Astrocyte of the hippocampus (primary cell): ENCODE measurements at regions not wholly inside any gene's neighbourhood (a gene's known extent, or its start where the extent isn't known, plus 50 kb on each side); places are given as distances from the start of the nearest gene placed in this dataset.
"Not testable (repeated sequence)": the region's sequence is repeated elsewhere in the genome, so short reads cannot be mapped to it uniquely, and the experiment has no call there.

Source experiments
- DNase-seq: peaks from one replicate; pipeline ENCODE4 v3.0.0; 2011; ENCODE audit warnings: low read depth, low spot score

DNA sequence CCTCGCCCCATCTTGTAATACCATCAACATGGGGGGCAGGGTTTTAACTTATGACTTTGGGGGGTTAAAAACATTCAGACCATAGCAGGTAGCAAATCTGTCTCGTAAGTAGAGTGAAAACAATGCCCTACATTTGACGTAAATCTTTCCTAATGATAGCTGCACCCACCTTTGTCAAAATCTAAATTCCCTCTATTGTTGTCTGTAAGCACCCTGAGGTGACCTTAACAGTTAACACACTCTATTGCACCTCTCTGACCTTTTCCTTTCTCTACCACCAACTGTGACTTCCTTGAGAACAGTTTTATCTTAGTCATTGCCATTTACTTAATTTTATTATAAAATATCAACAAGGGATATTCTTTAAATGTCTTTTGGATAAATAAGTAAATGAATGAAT is 1024.9 kb upstream of the CNTN5 start:
- no peak for DNase-seq

DNA sequence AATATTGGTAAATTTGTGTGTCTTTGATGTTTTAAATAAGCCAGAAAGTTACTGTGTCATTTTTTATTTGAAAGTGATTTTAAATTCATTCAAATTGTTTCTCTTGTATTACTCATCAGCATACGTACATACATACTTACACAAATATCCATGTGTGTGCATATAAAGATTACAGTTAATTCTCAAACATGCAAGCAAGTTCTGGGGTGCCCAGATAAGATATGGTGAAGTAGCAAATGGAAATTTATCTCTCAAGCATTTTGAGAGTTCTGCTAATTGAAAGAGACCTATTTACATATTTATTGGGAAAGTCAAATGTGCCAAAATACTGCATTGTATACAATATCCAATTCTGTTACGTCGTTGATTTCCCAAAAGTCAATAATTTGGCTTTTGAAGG is 1024.0 kb upstream of the CNTN5 start:
- DNase-seq, result no peak

DNA sequence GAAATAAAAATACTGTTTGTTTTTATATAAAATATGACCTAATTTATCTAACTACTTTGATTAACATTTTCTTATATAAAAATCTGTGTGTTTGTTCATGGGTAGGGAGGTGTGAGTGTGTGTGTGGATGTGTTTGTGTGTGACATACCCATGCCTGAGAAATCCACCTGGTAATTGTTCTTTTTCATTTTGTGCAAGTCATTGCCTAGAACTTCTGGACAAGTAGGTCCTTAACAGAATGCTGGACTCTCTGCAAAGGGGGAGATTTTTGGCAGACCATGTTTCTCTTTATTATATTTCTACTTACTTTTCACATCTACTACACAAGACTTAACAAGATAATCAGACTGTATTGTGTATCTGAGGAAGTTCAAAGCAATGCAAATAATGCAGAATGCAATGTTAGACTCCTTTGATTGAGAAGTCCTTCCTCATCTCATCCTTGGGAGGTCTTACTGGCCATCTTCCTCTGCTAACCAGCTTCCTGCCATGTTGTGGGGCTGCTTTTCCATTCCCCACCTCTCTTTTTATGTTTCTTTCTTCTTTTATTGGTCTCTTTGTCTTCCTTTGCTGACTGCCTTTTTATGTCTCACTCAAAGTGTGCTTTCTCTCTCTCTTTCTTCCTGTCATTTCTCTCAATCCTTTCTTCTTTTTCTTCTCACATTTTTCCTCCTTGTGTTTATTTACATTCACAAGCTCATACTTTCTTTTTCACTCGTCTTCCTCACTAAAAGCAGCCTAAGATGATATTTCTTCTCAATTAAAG is 1017.0 kb upstream of the CNTN5 start:
- DNase-seq, result no peak

DNA sequence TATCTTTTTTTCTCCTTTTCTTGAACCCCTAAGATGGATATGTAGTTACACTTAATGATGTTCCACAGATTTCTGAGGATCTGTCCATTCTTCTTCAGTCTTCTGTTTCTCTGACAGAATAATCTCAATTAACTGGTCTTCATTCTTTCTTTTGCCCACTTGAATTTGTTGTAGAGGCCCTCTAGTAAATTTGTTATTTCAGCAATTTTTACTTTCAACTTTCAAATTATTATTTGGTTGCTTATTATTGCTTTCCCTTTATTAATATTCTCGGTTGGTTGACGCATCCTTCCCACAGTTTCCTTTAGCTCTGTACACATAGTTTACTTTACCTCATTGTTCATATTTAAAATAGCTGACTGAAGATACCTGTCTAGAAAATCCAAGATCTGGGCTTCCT is 1013.7 kb upstream of the CNTN5 start:
- DNase-seq, result no peak

DNA sequence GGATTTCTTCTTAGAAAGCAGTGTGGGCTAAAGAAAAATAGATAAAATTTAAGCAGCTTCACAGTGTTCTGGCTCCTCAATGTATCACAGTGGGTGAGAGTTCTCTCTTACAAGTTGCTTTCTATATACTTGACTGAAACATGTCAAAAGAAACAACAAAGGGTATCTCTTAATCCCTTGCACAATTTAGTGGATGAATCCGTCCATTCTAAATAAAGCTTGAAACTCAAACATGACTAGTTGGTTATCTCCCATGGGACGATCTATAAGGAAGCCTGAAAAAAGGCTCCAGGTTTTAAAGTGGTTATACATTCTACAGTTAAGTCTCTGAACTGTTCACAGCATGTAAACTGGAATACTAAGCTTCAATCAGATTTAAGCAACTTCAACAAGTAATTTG is 993.1 kb upstream of the CNTN5 start:
- no peak for DNase-seq

DNA sequence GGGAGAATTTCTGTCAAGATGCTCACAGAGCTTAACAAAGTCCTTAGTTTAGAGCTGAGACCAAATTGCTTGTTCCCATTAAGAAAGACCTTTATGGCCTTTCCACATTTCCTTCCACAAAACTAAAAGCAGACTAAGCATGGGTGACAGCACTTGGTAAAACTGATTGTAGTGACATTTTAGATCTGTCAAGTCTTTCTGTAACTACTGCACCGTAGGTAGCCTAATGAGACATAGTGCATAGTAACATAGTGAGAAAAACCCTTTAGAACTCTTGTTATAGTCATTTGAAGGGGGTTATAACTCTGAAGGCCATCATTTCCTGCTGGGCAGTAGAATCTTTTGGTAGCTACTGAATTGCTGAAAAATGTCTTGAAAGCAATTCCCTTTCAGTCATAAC is 990.9 kb upstream of the CNTN5 start:
- DNase-seq, result no peak

DNA sequence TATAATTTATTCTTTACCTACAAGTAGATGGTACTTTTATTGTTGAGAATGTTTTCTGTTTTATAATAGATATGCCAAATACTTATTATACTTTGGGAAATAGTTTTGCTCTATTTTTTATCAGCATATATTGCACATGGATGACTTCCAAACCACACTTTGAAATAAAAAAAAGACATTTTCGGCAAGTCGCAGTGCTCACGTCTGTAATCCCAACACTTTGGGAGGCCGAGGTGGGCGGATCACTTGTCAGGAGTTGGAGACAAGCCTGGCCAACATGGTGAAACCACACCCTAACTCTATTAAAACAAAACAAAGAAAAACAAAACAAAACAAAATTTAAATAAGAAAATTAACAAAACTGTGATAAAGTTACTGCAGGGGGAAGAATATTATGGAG is 983.9 kb upstream of the CNTN5 start:
- no peak for DNase-seq

DNA sequence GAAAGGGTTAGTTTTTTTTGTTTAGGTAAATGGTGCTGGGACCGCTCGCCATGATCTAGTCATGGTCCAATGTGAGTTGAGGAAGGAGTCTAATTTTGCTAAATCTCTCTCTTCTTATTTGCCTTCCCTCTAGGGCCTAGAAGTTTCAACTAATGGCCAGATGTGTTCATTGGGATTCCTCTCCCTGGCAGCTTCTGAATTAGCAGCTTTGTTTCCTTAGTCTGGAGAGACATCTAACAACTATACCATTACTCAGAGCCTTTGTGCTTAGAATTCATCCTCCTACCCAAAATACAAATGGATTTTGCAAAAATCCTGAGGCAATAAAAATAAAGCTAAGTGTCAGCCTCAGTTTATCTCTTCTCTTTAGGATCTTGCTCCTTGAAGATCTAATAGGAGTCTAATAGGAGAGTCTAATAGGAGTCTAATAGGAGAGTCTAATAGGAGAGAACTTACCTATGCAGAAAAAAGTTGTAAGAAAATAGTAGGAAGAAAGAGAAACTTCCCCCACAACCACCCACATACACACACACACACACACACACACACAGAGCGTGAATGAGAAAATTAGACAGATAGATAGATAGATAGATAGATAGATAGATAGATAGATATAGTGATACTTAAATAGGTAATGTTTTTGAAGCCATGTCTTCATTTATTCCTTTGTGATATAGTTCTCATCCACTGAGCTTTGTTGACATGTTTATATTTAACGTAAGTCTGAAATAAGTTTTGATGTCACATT is 980.5 kb upstream of the CNTN5 start:
- no peak for DNase-seq

DNA sequence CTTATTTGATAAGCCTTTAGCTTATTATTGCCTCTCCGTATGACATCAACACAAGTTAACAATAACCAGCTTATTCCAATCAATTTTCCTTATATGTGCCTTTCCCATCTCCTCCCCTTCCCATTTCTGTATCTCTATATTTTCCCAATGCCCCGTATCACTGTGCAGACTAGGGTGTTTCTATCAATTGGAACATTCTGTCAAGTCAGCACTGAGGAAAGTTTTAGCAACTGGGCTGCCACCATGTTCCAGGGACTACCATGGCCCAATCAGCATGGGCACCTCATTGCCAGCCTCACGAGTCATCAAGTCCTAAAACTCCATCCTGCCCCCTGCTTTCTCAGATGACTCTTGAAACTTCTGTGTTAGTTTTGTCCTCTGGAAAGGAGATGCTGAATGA is 973.1 kb upstream of the CNTN5 start:
- DNase-seq, result no peak

DNA sequence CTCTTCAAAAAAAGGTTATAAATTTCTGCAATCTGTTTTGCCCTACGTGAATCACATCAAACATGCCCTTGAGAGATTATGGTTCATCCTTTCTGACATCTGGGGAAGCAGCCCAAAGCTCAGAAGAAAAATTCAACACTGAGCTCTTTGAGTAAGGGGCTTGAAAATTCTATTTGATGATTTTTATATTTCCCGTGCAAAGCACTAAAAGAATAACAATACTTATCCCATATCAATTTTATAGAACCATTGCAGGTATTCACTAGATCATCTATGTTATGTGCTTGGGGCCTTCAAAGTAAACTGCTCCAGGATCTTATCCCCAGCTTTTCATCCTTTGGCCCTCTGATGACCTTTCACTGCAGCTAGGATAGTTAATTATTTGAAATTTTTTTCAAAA is 966.9 kb upstream of the CNTN5 start:
- no peak for DNase-seq

DNA sequence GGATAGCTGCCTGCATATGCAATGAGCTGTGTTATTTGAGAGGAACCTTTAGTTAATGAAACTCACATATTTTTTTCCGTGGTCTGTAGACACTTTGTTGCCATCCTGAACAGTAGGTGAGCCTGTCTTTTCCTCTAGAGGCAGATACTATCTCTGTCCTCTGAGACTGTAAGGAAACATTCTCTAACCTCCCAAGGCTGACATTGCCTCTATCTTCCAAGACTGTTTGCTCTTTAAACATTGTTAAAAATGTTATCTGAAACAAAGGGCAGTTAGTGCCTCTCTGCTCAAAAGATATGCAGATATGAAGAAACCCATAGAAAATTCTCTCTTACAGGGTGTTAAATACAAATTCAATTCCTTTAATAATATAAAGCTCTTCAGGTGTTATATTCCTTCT is 963.8 kb upstream of the CNTN5 start:
- DNase-seq, result no peak

DNA sequence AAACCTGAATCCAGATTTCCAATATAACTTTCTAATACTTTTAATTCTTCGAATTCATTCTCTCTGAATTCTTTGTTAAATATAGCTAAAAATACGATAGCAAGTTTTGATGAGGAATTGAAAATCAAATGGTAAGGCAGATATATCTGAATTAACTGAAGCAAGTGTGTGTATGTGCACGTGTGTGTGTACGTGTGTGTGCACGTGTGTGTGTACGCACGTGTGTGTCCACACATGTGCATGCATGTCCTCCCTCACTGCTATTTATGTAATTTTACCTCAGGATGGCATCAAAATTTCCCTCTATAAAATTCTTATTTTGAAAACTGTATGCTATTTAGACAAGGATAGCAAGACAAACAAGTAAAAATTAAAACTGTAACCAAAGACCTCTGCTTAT is 961.3 kb upstream of the CNTN5 start:
- DNase-seq, result no peak

DNA sequence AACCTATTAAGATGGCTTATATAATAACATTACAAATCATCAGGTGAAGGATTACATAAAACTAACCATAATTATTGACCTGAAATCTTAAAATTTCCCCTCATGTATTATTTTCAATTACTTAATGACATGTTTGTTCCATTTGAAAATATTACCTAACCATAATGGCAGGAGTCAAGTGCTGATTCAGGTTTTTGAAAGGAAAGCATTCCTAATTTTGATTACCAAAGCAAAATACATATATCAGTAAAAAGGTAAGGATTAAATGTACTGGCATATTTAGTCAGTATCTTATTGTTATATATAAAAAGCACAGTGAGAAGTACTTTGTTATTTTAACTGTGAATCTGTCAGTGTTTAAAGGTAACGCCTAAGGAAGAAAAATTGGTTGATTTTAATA is 960.0 kb upstream of the CNTN5 start:
- DNase-seq, result no peak

DNA sequence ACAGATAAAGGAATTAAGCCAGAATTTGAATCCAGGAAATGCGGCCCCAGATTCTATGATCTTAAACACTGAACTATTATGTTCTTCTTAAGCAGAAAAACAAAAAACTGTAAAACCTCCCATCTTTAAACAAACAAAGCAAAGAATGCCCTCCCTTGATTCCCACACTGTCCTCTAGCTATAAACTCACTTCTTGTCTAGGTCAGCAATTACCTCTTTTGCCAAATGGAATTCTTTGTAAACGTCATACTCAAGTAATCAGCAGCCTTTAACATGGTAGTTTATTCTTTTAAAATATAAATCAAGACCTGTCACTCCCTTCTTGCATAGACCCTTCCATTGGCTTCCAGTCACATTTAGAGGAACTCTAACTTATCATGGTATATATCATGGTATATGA is 958.9 kb upstream of the CNTN5 start:
- no peak for DNase-seq

DNA sequence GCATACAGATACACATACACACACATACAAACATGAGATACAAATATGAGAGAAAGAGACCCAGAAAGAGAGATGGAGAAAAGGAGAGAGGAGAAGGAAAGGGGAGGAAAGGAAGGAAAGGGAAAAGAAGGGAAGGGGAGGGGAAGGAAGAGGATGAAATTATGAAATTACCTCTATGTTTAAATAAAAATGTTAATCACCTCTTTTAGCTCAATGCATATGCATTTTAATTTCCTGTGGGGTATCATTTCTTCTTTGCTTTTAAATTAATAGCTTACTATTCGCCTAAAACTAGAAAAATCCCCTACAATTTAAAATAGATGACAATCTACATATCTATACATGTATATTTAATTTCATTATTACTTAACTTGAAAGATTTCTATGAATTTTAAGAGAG is 958.0 kb upstream of the CNTN5 start:
- no peak for DNase-seq

DNA sequence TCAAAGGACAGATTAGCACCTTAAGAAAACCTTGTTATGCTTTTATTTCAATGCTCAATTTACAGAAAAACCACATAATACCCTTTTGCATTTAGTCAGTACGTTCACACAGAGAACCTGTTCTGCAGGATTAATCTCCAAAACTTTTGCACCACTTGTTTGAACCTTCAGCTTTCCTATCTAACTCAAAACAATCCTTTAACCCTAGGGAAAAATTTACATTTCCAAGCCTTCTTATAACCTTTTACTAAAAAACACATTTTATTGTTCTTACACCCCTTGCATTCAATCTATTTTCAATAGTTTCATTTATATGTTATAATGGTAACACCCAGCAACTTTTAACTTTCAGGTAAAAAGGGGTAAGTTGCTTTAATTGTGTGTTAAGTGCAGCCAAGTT is 952.5 kb upstream of the CNTN5 start:
- no peak for DNase-seq

DNA sequence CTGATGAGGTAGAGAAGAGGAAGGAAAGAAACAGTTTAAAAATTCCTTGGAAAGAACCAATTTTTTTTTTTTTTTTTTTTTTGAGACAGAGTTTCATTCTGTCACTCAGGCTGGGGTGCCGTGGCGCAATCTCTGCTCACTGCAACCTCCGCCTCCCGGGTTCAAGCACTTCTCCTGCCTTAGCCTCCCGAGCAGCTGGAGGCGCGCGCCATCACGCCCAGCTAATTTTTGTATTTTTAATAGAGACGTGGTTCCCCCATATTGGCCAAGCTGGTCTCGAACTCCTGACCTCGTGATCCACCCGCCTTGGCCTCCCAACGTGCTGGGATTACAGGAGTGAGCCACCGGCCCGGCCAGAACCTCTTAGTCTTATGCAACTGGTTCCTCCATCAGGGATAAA is 951.6 kb upstream of the CNTN5 start:
- DNase-seq, result not testable (repeated sequence)

DNA sequence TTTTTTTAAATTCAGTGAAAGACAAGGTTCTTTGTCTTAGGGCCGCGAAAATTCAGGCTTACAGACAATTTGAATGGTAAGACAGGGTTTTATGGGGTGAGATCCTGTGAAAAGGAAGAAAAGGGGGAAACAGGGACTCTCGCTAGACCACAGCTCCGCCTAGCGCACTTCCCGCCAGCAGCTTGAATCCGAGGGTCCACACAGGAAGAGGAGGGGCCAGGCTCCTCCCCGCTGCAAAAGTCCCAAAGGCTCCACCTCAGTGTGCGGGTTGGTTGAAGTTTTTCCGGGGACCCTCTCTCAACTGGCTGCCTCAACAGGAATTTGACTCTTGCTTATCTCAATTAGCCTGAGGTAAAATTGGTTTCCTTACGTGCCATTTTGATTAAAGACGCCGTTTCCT is 950.9 kb upstream of the CNTN5 start:
- no peak for DNase-seq

DNA sequence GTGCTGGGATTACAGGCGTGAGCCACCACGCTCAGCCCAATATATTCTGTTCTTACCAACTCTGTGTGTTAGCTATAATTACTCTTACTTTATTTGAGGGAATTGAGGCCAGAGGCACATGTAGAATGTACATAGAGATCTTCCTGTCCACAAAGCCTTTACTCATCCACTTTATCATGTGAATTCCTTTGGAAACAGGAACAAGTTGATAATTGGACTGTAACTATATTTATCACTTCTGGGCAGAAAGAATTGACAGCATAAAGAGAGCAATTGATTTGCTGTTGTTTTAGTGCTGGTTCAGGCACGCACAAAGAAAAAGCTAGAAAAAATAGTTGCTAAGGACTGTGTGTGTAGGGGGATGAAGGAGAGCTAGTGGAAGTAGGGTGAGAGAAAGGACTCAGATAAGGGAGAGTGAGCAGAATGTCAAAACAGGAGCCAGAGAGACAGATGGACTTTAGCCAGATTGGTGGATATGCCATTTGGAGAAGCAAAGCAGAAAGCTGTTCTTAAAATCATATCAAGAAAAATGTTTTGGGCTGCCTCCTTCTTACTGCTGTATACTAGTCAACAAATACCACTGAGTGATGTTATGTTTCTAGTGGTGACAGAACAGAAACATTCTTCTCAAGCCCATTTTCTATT is 929.8 kb upstream of the CNTN5 start:
- no peak for DNase-seq

DNA sequence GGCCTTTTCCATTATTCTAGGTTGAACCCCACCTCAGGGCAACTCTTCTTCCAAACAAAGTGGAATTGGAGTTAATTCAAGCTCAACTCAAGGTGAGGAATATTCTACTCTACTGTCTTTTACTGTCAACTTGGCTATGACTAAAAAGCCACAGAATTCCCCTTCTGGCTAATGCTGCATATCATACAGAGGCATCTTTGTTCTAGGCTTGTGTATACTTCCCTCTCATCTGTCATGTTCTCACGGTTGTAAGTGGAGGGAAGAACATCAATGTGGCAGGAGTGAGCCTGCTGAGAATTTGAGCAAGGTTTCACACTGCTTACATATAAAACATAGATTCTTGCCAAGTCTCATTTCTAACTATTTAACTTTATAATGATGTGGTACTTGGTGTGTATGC is 921.4 kb upstream of the CNTN5 start:
- no peak for DNase-seq

DNA sequence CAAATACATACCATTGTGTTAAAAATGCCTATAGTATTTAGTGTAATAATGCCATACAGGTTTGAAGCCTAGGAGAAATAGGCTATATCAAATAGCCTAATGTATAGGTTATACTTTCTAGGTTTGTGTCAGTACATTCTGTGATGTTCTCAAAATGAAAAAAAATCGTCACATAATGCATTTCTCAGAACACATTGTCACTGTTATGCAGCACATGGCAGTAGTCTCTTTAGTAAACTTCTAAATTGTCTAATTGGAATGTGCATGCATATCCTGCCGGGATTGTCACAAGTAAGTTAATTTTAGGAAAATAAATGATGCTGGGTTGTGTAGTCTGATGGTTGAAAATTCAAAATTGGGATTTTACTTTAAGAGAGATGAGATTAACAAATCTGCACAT is 920.1 kb upstream of the CNTN5 start:
- DNase-seq, result no peak

DNA sequence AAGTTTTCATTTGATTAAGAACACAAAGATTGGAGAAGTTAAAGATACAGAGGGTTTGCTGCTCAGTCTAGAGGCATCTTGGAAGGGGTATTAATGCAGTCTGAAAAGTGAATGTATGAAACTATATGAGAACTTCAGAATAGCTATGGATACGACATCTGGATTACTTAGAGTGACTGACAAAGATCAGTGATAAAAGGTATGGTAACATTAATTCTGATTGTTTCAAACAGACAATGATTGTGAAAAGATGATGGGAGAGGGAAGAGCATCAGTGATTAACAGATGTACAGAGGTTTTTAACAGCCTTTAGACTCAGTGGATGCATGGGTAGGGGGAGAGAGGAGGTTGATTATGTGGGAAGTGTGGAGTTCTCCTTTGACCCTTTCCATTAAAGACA is 919.4 kb upstream of the CNTN5 start:
- no peak for DNase-seq

DNA sequence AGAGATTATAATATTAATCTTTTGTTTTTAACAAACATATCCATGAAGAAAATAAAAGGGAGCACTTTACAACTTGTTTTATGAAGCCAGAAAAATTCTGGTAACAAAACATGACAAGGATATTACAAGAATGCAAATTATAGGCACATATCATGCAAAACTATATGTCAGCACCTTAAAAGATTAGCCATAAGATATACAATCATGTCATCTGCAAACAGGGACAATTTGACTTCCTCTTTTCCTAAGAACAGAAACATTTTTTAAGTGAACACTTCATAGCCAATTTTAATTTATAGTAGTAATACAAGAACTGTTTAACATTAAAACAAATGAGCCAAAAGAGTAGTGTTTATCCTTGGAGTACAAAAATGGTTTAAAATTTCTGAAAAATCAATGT is 916.5 kb upstream of the CNTN5 start:
- no peak for DNase-seq
